Jurkat, Clone E6-1 (cell line): ENCODE measurements at regions not wholly inside any gene's neighbourhood (a gene's known extent, or its start where the extent isn't known, plus 50 kb on each side); places are given as distances from the start of the nearest gene placed in this dataset.

Source experiments
- DNase-seq: peaks from one replicate; pipeline ENCODE4 v3.0.0-alpha.2; 2011; ENCODE audit warnings: low read depth, low spot score
- H3K4me3 ChIP-seq: 2 replicates; pipeline ENCODE4 v1.5.1; 2011; ENCODE audit warnings: mild to moderate bottlenecking, low read length, control low read depth, moderate library complexity

DNA sequence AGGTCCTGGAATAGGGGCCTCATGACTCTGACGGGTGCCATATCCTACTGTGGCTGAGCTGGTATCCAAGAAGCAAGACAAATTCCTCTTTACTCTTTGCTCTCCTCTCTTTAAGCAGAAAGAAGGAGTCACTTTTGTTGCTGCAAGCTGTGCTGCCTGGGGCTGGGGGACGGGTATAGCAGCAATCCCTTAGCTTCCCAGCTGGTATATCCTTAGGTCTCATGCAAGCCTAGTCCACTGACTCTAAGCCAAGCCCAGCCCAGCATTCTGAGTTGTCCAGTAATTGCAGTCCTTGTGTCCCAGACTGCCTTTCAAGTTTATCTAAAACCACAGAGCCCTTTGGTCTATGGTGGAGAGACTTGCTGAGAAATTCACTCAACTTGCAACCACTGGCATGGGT, 893.0 kb upstream of the PRR20A start:
- no peak overlapping the region for H3K4me3 ChIP-seq
- no peak for DNase-seq

DNA sequence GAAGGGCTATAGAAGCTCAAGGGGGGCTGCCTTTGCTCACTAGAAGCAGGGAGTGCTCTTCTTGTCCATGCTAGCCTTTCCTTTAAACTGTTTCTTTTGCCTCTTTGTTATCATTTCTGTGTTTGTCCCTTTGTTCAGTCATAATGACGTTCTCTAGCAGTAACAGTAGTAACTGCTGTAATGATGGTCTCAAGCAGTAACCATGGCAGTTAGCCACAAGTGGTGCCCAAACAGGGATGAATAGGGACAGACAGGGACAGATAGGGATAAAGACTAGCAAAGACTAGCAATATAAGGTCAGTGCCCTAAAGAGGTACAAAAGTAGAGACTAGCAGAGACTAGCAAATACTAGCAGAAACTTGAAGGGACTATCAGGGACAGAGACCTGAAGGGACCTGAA, 869.0 kb upstream of the PRR20A start:
- H3K4me3 ChIP-seq: no peak overlapping the region
- DNase-seq: no peak

DNA sequence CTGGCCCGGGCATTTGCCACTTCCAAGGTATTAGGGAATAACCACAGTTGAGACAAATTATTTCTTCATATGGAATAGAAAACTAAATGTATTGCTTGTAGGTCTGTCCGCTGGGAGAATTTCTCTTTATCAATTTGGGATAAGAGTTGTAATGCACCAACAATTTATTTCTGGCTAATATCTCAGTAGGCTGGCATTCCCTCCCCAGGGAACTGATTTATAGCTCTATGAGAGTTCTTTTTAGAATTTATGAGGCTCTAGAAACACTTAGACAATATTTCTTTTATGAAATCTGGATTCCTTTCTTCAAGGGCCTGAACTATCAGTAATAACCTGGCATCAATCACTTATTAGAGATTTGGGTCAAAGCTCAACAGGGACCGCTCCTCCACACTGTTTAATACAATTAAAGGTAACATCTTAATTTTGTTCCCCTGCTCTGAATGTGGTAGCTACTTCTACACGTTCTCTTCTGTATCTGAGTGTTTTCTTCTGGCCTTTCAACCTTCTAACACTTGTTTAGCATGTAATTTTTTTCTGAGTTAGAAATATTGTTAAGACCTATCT, 857.4 kb upstream of the PRR20A start:
- no peak for DNase-seq
- no peak overlapping the region for H3K4me3 ChIP-seq

DNA sequence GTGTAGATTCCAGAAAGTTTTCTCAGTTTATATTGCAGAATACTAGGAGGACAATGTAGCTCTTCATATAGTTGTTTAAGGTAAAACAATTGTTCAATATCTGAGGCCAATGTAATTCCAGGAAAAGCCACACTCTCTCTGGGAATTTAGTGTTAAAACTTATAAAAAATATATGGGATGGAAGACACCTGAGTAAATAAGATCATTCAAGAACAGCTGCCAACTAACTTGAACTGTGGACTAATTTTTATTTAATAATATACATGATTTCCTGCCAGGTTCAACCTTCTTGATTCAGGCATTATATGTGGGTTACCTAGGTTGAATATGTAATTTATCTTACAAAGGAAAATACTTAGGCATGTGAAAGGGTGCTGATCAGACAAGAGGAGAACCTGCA, 841.1 kb upstream of the PRR20A start:
- no peak overlapping the region for H3K4me3 ChIP-seq
- DNase-seq: no peak

GRCh38 chr13:56314765-56315164, 826.0 kb upstream of the PRR20A start:
- DNase-seq: no peak

DNA sequence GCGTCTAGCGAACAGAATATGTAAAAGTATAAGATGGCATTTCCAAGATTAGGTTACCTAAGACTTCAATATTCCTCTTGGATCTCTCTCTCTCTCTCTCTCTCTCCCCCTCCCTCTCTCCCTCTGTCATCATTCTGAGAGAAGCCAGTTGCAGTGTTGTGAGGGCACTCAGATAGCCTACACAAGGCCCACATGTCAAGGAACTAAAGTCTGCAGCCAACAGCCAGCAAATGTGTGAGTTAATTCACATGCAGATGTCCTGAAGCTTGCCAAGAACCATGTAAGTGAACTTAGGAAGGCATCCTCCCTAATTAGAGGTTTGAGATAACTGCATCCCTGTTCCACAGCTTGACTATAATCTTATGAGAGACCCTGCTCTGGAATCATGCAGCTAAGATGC, 822.9 kb upstream of the PRR20A start:
- no peak for DNase-seq
- no peak overlapping the region for H3K4me3 ChIP-seq

More at GRCh38 chr13:56314765-56315164, 826.0 kb upstream of the PRR20A start:
- H3K4me3 ChIP-seq: no peak overlapping the region

- no peak overlapping the region for H3K4me3 ChIP-seq
- DNase-seq: no peak
These were observed 808.0 kb upstream of the PRR20A start for GRCh38 chr13:56332671-56333070.

- H3K4me3 ChIP-seq: no peak overlapping the region
These were observed 804.9 kb upstream of the PRR20A start for GRCh38 chr13:56335775-56336174.

DNA sequence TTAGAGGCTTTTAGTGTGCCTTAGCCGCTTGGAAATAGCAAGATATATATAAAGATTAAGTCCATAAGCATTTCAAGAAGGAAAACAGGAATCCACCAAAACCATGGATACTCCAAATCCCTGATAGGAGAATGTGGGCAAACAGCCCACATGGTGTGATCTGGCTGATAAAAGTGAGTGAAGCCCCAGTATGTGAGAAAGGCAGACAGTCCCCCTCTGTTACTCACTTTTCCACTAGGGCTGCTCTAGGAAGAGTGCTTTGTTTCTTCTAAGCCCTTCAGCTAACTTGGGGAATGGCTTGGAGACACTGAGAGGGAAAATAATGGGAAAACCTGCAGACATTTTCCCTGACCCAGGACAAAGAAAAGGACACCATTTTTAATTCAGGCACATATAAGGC, 802.3 kb upstream of the PRR20A start:
- no peak for DNase-seq
- no peak overlapping the region for H3K4me3 ChIP-seq

More at GRCh38 chr13:56335775-56336174, 804.9 kb upstream of the PRR20A start:
- DNase-seq: no peak

DNA sequence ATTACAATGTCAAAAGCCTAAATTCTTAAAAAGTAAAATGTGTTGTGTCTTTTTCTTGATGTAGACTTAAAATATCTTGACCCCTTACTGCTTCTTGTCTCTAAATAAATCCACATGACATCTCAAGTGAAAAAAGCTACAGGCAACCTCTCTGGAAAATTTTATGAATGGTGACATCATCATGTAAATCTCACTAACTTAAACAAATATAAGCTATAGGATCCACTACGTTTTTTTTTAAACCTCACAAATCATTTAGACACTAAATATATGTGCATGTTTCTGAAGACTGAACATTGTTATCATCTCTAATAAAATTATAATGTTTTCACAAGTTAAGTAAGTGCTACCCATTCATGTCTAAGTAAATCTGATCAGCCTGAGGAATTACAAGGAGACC, 793.7 kb upstream of the PRR20A start:
- H3K4me3 ChIP-seq: no peak overlapping the region
- no peak for DNase-seq

DNA sequence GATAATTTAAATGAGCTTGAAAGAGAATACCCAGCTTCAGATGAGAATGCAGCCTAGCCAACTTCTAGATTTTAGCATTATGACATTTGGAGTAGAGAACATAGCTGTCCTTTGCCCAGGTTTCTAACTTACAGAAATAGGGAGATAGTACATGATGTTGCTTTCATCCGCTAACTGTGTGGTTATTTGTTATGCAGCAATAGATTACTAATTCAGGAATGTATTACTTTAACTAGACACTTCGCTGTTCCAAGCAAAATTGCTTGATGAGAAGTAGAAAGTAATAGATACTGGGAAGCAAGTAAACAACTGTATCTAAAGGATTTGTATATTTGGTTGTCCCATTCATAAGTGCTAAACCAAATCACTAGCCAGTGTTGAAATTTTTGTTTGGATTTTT, 790.9 kb upstream of the PRR20A start:
- H3K4me3 ChIP-seq: no peak overlapping the region
- DNase-seq: no peak

GRCh38 chr13:56351041-56351440, 789.7 kb upstream of the PRR20A start:
- H3K4me3 ChIP-seq: no peak overlapping the region
- no peak for DNase-seq

GRCh38 chr13:56352361-56352760, 788.4 kb upstream of the PRR20A start:
- H3K4me3 ChIP-seq: no peak overlapping the region
- no peak for DNase-seq

DNA sequence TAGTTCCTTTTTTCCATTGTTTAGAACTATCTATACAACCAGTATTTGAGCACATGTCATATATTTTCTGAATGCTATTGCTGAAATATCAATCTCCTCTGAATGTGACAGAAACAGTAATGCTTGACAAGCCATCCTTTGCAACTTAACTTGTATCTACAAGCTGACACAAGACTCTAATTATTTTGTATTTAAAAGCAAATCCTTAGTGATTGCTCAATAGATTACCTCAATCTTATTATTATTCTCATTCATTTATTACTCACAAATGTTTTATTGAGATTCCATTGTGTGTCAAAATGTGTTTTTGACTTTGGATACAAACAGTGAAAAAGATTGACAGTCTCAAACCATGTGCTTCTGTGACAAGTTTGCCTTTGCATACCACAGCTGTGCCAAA, 787.8 kb upstream of the PRR20A start:
- no peak for DNase-seq
- H3K4me3 ChIP-seq: no peak overlapping the region

DNA sequence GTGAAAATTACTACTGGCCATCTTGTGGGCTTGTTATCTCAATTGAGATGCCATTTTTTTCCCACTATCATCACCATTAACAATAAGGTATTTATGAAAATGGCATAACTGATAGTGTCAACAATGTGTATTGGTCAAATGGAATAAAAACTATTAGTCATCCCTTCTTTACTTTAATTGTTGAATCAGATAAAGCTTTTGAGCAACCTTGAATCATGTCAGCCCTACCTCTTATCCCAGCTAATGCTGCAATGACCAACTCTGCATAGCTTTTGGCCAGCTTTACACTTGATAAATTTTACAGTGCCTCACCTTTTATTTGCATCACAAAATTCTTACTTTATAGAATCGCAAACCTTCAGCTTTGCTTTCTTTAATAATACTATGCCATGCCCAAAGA, 784.0 kb upstream of the PRR20A start:
- H3K4me3 ChIP-seq: no peak overlapping the region
- no peak for DNase-seq

DNA sequence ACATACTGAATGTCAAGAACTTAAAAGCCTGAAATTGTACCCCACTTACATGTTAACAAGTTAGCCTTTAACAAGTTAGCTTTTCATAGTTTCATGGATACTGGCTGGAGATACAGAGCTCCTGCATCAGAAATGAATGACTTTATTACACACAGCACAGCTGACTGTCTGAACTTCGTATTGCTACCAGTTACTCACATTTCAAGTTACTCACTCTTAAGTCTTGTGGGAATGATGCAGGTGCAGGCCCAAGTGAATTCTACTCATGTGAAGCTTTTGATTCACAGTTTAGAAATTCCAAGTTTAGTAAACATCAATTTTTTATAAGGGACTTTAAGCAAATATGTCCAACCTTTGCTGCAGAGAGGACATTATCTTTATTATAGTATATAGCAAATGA, 762.2 kb upstream of the PRR20A start:
- DNase-seq: no peak
- H3K4me3 ChIP-seq: no peak overlapping the region

DNA sequence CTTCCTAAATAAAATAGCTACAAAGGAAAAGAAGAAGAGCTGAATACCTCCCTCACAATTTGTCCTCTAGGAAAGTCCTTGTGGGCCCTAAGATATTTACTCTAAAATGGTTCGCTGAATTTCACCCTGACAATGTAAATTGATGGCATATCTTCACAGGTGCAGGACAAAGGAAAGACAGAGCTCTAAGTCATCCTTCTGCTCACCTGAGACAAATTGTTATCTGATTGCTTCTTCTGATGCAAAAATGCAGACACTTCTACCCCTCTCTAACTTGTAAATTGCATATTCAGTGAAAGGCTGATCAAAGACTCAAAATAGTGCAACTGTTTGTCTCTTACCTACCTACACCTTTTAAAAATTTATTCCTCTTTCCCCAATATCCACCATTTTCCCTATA, 747.2 kb upstream of the PRR20A start:
- no peak overlapping the region for H3K4me3 ChIP-seq
- DNase-seq: no peak

DNA sequence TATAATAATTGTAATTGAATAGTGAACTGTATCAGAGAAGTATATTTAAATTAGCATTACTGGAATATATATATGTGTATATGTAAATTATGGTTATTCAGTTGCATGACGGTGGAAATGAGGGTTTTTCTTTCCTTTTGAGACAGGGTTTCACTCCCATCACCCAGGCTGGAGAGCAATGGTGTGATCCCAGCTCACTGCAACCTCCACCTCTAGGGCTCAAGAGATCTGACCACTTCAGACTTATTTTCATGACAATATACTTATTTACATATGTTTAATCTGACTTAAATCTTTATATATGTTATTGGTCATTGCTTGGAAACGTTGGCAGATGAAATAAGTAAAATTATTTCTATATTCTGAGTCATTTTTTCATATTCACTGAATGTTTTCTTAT, 744.4 kb upstream of the PRR20A start:
- DNase-seq: no peak
- H3K4me3 ChIP-seq: no peak overlapping the region

DNA sequence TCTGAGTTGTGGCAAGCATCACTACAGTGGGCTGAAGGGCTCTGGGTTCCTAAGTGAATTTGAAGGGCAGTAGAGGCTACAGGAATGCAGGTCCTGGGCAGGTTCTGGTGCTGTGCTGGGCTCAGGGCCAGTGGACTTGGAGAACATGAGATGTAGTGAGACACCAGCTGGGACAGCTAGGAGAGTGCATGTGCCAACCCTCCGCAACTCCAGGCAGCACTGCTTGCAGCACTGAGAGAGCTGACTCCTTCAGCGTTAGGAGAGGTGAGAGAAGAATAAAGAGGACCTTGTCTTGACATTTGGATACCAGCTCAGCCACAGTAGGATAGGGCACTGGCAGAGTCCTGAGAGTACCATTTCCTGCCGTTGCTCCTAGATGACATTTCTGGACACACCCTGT, 739.9 kb upstream of the PRR20A start:
- DNase-seq: no peak
- H3K4me3 ChIP-seq: no peak overlapping the region

DNA sequence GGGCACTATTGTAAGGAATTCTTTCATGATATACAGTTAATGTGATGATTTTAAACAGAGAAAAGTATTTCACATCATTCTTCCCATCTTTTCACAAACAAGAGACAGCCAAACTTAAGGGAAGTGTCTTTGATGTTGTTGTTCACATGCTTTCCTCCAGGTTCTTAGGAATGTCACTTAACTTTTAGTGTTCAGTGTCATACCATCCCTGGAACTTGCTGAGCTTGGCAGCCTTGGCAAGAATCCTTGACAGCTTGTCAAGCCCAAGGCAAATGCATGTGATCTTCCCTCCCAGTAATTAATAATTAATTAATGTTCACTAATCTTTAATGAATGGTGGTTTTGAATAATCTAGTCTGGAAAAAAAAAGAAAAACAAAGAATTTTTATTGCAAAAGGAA, 727.9 kb upstream of the PRR20A start:
- DNase-seq: no peak
- no peak overlapping the region for H3K4me3 ChIP-seq

DNA sequence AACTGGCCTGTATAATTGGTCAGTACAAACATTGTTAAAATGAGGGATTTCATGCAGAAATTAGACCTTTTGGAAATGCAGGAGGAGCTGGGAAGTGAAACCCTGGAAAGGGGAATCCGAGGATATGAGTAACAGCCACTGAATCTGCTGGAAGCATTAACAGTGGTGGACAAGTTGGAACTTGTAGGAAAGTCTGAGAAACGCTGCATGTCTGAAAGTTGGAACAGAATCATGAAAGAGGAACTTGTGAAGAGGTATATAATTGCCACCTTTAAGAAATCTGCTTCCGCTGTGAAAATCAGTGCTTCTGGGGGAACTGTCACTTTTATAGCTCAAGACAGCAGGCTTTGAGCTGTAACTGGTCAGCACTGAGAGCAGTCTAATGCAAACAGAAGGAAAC, 716.5 kb upstream of the PRR20A start:
- no peak for DNase-seq
- no peak overlapping the region for H3K4me3 ChIP-seq
